ENCODE measurements at regions not wholly inside any gene's neighbourhood (a gene's known extent, or its start where the extent isn't known, plus 50 kb on each side); places are given as distances from the start of the nearest gene placed in this dataset.

- H3F3A ChIP-seq (replicated peaks; ENCODE audit: low read depth): no peaks in the 10 kb centered on the region
- H3K27me3 ChIP-seq (ENCODE audit: insufficient read depth): no peaks in the 10 kb centered on the region
- H3K4me1 ChIP-seq (ENCODE audit: insufficient read depth): peaks cover 5% of the 10 kb centered on the region; the same call in 1 of the 2 replicates
- H3K4me1 Mint-ChIP-seq: peaks cover 20% of the 10 kb centered on the region
- H3K9me3 Mint-ChIP-seq: peaks cover 3% of the 10 kb centered on the region; the same call in 1 of the 3 replicates
- DNase-seq (ENCODE audit: low spot score) (no peak), ATAC-seq (no peak)
- peaks cover 6% of the 10 kb centered on the region for H3K9me2 ChIP-seq (ENCODE audit: insufficient read depth)
- H4K20me1 ChIP-seq (replicated peaks; ENCODE audit: insufficient read depth): no peaks in the 10 kb centered on the region
- H3K4me2 ChIP-seq: no peak overlapping the region
- H3K27ac Mint-ChIP-seq: no peak overlapping the region
- no peak overlapping the region for H3K4me3 Mint-ChIP-seq
- H3K36me3 Mint-ChIP-seq (ENCODE audit: low read depth): no peaks in the 10 kb centered on the region
- H2AFZ ChIP-seq: peak overlapping the region; percentile 32; the same call in 1 of the 2 replicates
- peaks cover 18% of the 10 kb centered on the region for H3K27me3 Mint-ChIP-seq (ENCODE audit: insufficient read depth, low read depth, poor library complexity)
- H3K27ac ChIP-seq (ENCODE audit: low read depth): no peak overlapping the region
- no peaks in the 10 kb centered on the region for H3K36me3 ChIP-seq (ENCODE audit: insufficient read depth)
- TF ChIP-seq NANOG (IDR thresholded peaks at IDR 0.05; ENCODE audit: borderline replicate concordance) (no peak), ETS1 (IDR thresholded peaks at IDR 0.05) (no peak), EZH2phosphoT487 (IDR thresholded peaks at IDR 0.05; ENCODE audit: unreplicated experiment) (no peak), REST (IDR thresholded peaks at IDR 0.05; ENCODE audit: unreplicated experiment) (no peak), EZH2 (IDR thresholded peaks at IDR 0.05; ENCODE audit: low read depth, unreplicated experiment) (no peak), POLR2AphosphoS5 (IDR thresholded peaks at IDR 0.05; ENCODE audit: low read depth) (no peak), ZNF331 (CRISPR knock-in tag; IDR thresholded peaks at IDR 0.05; ENCODE audit: low read depth) (no peak), CTCF (conservative IDR thresholded peaks at IDR 0.05; ENCODE audit: low read depth in 2 of 2) (no peak), ZNF114 (CRISPR knock-in tag; IDR thresholded peaks at IDR 0.05) (no peak), STAT1 (IDR thresholded peaks at IDR 0.05; ENCODE audit: unreplicated experiment) (no peak), JUNB (IDR thresholded peaks at IDR 0.05; ENCODE audit: unreplicated experiment) (no peak), CREB1 (CRISPR knock-in tag; IDR thresholded peaks at IDR 0.05; ENCODE audit: low read depth) (no peak)
- H3K79me2 ChIP-seq (replicated peaks; ENCODE audit: insufficient read depth): no peaks in the 10 kb centered on the region
- no peak overlapping the region for H3K4me3 ChIP-seq
Measured at GRCh38 chr6:6826095-6826901, 237.8 kb downstream of the LY86 start.
